GM19324 (cell line): ENCODE measurements at regions not wholly inside any gene's neighbourhood (a gene's known extent, or its start where the extent isn't known, plus 50 kb on each side); places are given as distances from the start of the nearest gene placed in this dataset.

Experiments
- ATAC-seq: cut with Tn5 transposase; IDR thresholded peaks from one replicate; pipeline ENCODE4 v1.9.1; 2021; ENCODE audit warnings: mild to moderate bottlenecking, moderate library complexity; ENCODE audit not compliant: unreplicated experiment, low FRiP score

DNA sequence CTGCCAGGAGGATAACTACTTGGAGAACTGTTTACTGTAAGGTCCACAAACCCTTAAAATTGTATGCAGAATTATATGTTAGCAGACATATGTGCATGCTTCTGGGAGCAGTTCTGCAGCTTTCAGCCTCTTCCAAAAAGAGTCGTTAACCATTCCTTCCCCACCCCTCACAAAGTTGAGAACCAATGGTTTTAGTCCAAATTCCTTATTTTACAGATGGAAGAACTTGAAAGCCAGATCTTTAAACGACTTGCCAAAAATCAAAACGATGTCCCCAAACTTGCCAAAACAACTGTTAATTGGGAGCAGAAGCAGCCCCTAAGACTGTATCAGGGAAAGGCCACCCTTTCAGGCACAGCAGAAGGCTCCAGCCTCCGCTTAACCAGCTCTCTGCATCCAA, 266.4 kb upstream of the ANKRD55 start:
- ATAC-seq = no peak

DNA sequence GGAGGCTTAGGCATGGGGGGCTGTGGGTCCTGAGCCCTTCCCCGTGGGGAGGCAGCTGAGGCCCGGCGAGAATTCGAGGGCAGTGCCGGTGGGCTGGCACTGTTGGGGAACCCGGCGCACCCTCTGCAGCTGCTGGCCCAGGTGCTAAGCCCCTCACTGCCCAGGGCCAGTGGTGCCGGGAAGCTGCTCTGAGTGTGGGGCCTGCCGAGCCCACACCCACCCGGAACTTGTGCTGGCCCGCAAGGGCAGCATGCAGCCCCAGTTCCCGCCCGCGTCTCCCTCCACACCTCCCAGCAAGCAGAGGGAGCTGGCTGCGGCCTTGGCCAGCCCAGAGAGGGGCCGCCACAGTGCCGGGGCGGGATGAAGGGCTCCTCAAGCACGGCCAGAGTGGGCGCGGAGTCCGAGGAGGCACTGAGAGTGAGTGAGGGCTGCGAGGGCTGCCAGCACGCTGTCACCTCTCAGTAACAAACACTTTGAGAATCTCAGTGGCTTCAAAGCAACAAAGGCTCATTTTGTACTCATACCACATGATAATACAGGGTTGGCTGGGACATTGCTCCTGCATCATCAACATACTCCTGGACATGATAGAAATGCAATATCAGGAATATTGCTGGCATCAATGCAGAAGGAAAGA, 265.7 kb upstream of the ANKRD55 start:
- no peak for ATAC-seq

DNA sequence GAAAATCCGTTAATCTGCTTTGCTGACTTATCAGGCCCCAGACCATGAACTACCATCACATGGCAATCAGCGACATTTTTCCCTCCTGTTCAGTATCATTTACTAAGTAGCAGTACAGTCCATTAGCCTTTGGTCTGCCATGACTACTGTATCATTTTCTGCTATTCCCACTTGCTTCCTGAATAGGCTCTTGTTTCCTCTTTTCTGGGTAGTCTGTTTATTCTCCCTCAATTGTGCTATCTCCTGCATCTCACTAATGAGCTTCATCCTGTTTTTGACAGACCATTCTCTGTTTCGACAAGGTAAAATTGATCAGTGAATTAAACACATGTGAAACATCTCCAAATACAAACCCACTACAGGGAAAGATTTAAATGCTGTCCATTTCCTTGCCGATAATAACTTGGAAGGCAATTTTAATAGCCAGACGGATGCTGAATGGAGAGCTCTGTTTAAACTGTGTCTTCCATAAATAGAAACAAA, 263.5 kb upstream of the ANKRD55 start:
- no peak for ATAC-seq

- ATAC-seq = no peak
These were observed 261.2 kb upstream of the ANKRD55 start for GRCh38 chr5:56494300-56494731.

GRCh38 chr5:56493766-56494165, 260.6 kb upstream of the ANKRD55 start:
- ATAC-seq = no peak

GRCh38 chr5:56493308-56493707, 260.2 kb upstream of the ANKRD55 start:
- ATAC-seq = no peak

- ATAC-seq = no peak
These were observed 259.7 kb upstream of the ANKRD55 start for GRCh38 chr5:56492812-56493211.

GRCh38 chr5:56490971-56491468, 257.9 kb upstream of the ANKRD55 start:
- ATAC-seq = no peak

- ATAC-seq = no peak
These were observed 256.1 kb upstream of the ANKRD55 start for GRCh38 chr5:56489272-56489671.

GRCh38 chr5:56487528-56488115, 254.5 kb upstream of the ANKRD55 start:
- ATAC-seq = no peak

DNA sequence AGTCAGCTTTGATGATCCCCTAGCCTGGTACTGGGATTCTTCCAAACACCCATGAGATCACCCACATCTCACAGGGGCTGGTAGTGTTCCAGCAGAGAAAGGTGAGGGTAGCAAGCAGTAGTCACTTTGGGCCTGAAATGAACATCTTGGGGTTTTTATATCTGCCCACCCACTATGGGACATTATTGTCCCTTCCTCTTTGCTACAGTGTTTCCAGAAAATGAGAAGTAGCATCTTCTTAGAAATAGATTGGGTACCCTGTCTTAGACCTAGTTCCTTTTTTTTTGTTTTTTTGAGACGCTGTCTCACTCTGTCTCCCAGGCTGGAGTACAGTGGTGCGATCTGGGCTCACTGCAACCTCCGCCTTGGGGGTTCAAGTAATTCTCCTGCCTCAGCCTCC, 249.2 kb upstream of the ANKRD55 start:
- ATAC-seq = no peak

DNA sequence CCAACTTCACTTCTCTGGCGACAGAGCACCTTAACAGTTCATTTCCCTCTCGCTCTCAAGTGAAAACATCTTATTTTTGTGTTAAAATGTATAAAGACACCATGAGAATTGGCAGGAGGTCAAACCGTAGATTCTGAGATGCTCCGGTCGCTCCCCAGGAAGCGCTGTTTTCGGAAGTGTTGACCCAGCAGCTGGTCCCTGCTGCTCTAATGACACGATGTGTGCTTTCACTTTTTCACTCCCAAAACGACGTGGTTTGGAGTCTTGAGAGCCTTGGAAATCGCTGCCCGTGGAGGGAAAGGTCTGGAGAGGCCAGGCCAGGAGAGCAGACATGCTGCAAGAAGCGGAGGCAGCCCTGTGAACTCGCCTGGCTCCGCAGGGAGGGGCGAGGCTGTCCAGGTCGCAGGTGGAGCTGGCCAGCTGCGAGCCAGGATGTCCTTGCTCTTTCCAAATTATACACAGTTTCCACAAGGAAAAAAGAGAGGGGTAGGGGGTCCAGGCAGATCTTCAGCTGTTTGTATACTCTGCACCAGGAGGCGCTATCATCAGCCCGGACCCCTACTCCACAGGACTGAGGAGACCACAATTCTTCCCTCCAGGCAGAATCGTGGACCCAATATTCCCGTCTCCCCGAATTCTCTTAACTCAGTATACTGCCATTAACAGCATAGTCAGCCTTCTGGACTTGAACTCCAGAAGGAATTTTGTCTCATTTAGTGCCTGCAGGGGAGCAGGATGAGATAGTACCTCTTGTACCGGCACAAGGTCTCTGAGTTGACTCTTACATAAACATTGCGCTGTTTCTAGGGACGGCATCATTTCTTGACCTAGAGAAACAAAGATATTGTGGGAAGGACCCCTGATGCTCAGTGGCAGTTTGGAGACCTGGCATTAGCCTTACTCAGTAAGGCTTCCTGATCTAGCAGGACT, 248.6 kb upstream of the ANKRD55 start:
- ATAC-seq = no peak

- no peak for ATAC-seq
These were observed 247.7 kb upstream of the ANKRD55 start for GRCh38 chr5:56480705-56481427.

- no peak for ATAC-seq
These were observed 247.1 kb upstream of the ANKRD55 start for GRCh38 chr5:56480078-56480704.

DNA sequence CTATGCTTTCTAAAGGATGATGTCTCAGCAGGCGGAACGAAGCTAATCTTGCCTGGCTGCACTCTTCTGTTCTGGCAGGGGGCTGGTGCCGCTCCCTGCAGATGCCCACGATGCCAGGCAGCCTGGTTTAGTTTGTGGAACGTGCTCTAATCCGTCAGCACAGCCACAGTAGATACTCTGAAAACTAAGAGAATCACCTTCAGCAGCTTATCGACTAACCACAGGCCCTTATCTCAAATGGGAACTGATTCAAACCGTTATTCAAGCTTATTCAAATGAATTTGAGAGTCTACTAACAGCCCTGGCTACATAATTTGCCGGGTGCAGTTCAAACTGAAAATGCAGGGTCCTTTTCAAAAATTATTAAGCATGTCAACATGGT, 246.6 kb upstream of the ANKRD55 start:
- no peak for ATAC-seq

DNA sequence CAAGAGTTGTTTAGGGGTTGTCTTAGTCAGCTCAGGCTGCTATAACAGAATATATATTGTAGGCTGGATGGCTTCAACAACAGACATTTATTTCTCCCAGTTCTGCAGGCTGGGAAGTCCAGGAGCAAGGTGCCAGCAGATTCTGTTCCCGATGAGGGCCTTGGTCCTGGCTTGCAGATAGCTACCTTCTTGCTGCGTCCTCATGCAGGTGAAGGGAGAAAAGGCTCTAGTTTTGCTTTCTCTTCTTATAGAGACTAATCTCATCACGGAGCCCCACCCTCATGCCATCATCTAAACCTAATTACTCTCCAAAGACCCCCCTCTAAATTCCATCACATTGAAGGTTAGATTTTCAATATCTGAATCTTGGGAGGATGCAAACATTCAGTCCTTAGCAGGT, 246.0 kb upstream of the ANKRD55 start:
- ATAC-seq = no peak

GRCh38 chr5:56478062-56478461, 244.9 kb upstream of the ANKRD55 start:
- ATAC-seq = no peak

DNA sequence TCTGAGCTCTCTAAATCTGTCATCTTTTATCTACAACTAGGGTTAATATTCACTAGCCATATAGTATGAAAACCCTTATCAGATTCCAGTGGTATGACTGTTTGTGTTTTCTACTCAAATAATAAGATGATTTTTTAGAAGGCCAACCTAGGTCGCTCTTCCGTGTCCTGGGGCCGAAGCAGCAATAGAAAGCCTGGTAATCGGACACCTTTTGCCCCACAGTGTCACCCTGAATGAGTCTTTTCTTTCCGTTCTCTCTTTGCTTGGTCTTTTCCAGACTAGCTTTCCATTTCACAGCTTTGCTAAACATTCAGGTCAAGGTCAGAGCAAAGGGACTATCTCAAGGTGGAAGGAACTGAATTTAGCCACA, 243.3 kb upstream of the ANKRD55 start:
- ATAC-seq = no peak

GRCh38 chr5:56475689-56476486, 242.8 kb upstream of the ANKRD55 start:
- ATAC-seq = no peak
